ENCODE measurements at regions not wholly inside any gene's neighbourhood (a gene's known extent, or its start where the extent isn't known, plus 50 kb on each side); places are given as distances from the start of the nearest gene placed in this dataset.

DNA sequence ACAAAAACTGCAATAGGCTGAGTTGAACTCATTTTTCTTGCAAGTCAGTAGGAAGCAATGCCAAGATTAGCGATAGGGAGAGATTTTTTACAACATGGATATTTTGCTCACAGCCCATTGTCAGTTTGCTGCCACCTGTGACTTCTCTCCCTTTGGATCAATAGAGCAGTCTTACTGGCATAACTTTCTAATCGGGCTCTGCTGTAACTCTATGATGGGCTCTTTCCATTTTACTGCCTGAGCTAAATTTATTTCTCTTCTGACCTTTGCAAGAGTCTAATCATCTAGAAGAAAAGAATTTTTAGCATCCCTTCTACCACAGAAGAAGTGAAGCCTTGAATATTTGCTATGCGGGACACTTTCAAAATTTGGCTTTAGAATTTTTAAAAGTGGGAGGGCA, 53.6 kb upstream of the SGCD start:
- no peak for DNase-seq (ENCODE audit: low spot score)

DNA sequence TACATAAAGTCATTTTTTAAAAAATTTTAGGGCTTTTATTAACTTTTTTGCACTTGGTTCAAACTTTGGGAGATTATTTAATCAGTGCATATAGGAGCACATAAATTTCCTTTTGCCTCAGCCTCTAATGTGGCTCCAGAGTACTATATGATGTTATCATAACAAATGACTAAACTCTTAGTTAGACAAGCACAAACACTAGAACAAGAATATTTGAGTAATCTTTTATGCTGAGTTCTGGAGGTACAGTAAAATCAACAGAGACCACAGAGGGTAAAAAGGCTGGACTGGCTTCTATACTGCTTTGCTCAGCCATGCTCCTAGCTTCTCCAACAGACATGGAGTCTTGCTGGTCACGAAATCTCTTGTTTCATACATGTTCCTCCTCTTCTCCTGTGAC, 52.5 kb upstream of the SGCD start:
- DNase-seq (ENCODE audit: low spot score): no peak

Measured in CD4-positive, alpha-beta T cell treated with Interleukin-6 at 100 ng/mL for 8 hours (primary cell).